ENCODE measurements at regions not wholly inside any gene's neighbourhood (a gene's known extent, or its start where the extent isn't known, plus 50 kb on each side); places are given as distances from the start of the nearest gene placed in this dataset.
A peak's percentile ranks its signal among the peaks of the same experiment; 100 is the strongest.

DNA sequence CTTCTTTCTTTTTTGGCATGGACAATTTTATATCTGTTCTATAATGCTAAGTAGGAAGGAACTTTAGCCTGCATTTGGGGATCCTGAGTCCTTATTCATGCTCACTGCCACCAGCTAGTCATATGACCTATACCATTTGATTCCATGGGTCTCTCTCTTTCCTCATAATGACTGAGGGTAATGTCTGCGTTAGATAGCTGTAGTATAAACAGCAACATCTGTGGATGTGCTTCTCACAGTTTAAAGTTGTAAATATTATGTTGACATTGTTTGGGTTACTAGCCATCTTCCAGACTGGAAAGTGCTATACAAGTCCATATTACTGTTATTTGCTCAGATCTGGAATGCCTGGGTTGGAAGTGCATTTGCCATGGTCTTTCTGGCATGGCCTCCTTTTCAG lies 274.9 kb upstream of the SEMA6D start:
- no peak for DNase-seq
- intact Hi-C loops (cut with DNase I), result no loop called here

DNA sequence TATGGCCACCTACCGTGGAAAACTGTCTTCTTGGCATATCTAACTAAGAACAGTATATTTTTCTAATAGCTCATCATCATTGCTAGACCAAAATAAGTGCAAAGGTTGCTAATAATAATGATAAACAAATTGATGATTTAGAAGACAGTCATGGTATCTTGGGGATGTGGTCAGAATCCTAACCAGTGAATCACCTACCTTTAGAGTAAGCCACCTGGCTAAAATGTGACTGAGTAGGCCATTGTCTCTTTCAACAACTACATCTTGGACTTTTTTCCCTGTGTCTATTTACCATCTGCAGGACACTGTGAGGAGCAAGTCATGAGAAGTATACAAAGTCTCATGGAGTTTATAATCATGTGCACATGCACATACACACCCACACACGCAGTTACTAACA lies 273.5 kb upstream of the SEMA6D start:
- no peak for DNase-seq
- intact Hi-C loops (cut with DNase I), result no loop called here

DNA sequence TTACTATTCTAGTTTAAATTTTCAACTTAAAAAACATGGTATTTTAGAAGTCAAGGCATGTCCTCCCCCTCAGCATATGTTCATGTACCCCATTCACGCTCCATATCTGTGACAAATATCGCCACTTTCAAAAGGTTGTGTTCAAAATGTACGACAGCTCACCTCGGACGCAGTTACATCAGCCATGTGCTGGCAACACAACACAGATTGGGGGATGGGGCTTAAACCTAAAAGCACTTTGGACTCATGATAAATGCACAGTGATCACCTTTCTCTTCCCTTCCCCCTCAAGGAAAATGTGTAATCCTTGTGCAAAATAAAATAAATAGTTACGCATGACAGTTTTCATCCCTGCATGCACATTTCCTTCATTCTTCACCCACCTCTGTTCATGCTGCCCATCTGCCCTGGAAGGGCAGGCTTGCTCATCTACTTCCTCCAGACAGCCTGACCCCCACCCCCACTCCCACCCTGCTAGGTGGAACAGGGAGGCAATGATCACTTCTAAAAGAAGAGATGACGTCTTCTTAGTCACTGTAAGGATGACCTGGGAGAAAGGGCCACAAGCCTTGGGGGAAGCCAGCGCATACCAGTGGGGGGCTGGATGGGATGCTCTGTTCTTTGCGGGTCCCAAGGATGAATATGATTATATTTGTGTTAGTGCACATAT lies 271.4 kb upstream of the SEMA6D start:
- DNase-seq, result peak in 1 of 10 donors; percentile 24
- intact Hi-C loops (cut with DNase I), result no loop called here

GRCh38 chr15:47460795-47461573 lies 256.3 kb upstream of the SEMA6D start:
- intact Hi-C loops (cut with DNase I), result no loop called here
- DNase-seq, result no peak

DNA sequence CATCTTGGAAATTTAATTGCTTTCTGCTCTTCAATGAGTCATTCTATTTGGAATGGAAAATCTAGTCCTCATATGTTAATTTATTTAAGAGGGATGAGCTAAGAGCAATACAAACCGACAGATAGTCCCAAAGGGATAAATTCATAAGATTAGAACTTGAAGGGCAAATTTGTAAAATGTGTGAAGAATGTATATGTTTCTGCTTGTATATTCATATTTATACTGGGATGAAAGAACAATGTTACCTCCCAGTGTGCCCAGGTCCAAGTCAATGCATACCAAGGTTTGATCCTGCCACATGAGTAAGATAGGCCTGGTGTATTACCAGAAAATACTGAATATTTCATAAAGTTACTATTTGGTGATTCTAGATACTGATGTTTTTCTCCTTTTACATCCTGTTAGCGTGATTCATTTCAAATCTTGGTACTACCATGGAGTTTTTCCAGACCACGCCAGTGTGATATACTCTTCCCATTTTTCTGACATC lies 255.6 kb upstream of the SEMA6D start:
- no peak for DNase-seq
- intact Hi-C loops (cut with DNase I), result no loop called here

- intact Hi-C loops (cut with DNase I), result no loop called here
- DNase-seq, result no peak
Measured at GRCh38 chr15:47466357-47466756, 250.9 kb upstream of the SEMA6D start.

DNA sequence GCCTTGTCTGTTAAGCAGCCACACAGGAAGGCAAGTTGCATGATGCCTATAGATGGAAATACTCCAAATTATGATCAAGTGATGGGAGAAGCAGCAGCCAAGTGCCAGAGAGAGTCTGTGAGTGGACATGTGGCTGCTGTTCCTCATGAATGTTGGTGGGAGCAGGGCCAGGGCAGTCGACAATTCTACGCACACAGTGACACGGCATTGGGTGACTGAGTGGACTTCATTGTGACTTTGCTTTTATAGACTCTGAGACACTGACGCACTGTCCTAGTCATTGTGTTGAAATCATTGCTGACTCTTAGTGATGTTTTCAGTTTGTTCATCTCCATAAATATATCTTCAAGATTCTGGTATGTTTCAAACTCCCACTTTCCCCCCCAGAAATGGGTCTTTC lies 246.3 kb upstream of the SEMA6D start:
- no peak for DNase-seq
- intact Hi-C loops (cut with DNase I), result loop anchor here (5.0 to 10.0 kb wide), 3 partner anchors 244 to 516 kb away; partner anchors contain the start of gene SEMA6D

GRCh38 chr15:47473106-47473725 lies 244.1 kb upstream of the SEMA6D start:
- no peak for DNase-seq
- intact Hi-C loops (cut with DNase I), result loop anchor here (5.0 to 10.0 kb wide), 3 partner anchors 242 to 514 kb away; partner anchors contain the start of gene SEMA6D

DNA sequence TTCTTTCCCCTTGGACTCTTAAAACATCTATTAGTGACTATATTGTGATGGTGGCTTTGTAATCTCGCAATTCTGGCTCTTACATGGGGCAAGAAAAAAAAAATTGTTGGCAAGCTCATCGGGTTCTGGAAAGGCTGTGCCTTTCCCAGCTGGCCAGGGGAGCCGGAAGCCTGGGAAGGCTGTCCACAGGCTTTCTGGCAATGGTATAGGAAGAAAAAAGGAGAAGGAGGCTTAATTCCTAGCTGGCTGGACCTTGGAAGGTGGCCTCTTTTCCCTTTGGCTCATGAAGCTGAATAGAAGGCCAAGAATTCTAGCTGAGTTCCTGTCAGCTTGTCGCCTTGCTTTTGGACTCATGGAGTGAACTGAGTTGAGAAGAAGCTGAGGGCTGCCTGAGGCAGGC lies 243.5 kb upstream of the SEMA6D start:
- DNase-seq, result peak in 3 of 10 donors; percentile 8 to 75 (median 73)
- intact Hi-C loops (cut with DNase I), result loop anchor here (5.0 to 10.0 kb wide), 3 partner anchors 241 to 513 kb away; partner anchors contain the start of gene SEMA6D

DNA sequence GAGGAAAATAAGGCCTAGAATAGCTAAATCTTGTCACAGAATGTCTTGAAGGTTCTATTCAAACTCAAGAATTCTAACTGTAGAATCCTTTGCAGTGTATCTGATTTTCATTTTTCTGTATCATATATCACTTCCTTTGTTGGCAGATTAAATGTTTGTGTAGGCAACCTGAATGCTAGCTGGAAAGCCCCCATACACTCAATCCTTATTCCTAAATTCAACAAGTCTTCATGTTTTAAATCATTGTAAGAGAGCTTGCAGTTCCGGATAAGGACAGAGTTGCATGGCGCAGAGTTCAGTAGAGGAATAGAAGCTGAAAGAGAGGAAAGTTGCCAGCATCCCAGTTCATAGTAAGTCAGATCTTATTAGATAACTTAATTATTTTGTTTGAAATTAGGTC lies 242.0 kb upstream of the SEMA6D start:
- no peak for DNase-seq
- intact Hi-C loops (cut with DNase I), result loop anchor here (10.0 kb wide), 2 partner anchors 239 to 281 kb away; partner anchors contain the start of gene SEMA6D

DNA sequence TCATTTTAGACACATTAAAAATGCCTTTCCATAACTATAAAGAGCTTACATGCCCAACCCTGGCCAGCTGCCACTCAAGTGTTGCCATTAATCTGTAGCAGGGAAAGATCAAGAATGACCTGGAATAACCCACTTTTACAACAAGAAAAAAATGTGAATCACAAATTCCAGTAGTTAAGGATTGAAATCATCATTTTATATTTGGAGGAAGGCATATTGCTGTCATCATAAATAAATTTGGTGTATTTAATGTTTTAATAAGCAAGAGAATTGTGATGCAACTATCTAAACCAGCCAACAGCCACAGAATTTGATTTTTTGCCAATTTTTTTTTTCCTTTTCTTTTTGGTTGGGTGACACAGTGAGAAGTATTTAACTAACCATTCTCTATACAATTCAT lies 240.0 kb upstream of the SEMA6D start:
- no peak for DNase-seq
- intact Hi-C loops (cut with DNase I), result loop anchor here (10.0 kb wide), 2 partner anchors 237 to 283 kb away; partner anchors contain the start of gene SEMA6D

- DNase-seq, result no peak
- intact Hi-C loops (cut with DNase I), result no loop called here
Measured at GRCh38 chr15:47484059-47484458, 233.2 kb upstream of the SEMA6D start.

- intact Hi-C loops (cut with DNase I), result no loop called here
- DNase-seq, result no peak
Measured at GRCh38 chr15:47484997-47485396, 232.3 kb upstream of the SEMA6D start.

DNA sequence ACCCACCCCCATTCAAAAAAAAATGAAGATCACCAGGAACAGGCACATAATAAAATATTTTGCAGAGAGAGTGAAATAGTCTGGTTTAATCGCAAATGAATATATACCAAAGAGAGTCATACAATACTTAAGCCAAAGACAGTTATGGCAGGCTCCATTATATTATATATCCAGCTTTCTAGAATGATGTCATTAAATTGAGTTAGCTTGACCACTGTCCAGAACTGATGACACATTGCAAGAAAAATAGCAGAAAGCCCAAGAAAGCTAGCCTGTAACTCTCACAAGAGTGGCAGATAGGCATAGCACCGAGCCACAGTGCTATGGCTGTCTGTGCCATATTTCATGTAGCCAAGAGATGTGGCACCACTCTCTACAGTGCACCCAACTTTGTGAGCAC lies 231.9 kb upstream of the SEMA6D start:
- intact Hi-C loops (cut with DNase I), result no loop called here
- DNase-seq, result no peak

GRCh38 chr15:47486040-47486439 lies 231.3 kb upstream of the SEMA6D start:
- DNase-seq, result no peak
- intact Hi-C loops (cut with DNase I), result no loop called here

GRCh38 chr15:47492195-47492594 lies 225.1 kb upstream of the SEMA6D start:
- DNase-seq, result no peak
- intact Hi-C loops (cut with DNase I), result no loop called here

DNA sequence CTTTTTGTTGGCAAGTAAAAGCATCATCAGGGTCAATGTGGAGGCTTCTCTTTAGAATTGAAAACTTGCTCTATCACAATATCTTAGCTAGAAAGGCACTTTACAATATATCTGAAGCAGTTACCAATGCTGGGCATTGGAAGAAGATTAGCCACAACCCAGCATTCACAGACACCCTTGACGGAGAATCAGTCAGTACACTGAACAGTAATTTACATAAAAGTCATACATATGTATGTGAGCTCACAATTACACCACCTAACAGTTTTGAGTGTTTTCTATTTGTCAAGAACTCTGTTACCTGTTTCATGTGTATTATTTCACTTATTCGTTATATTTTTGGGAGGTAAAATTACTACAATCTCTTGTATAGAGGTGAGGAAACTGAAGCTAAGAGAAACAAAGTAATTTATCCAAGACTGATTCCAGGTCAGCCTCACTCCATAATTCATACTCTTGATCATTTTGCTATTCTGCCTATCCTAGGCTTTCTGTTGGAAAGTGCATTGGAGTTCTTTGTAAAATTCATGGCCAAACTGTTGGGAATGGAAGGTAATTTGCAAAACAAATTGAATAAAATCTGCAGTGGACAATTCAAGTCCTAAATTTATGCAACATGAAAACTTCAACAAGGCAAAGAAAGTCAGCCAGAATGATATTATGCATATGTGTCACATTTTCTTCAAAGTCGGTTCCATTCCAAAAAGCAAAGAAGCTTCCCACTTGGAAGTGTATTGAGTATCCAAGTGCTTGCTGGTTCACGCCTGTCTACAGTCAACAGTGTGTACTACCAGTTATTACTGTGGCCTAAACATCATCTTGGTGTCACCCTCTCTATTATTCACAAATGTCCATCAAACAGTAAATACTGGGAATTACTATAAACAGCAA lies 223.7 kb upstream of the SEMA6D start:
- intact Hi-C loops (cut with DNase I), result no loop called here
- DNase-seq, result no peak

- intact Hi-C loops (cut with DNase I), result no loop called here
Measured at GRCh38 chr15:47496343-47497185, 220.7 kb upstream of the SEMA6D start.

DNA sequence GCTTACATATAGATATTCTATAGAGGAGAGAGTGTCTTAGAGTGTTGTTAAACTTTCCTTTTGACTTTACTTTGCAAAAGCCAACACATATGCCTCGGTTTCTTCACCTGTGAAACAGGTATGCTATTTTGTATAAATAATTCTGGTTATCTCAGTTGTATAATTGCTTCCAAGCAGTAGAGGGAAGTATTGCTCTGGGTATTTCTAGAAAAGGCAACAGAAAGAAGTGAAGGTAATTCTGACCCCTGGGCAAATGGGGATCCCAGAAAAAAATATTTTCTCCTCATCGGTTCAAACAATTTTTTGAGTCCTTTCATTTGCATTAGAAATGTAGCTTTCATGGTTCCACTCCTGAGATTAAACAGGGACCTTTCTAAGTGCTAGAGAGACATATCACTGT lies 216.5 kb upstream of the SEMA6D start:
- no peak for DNase-seq
- intact Hi-C loops (cut with DNase I), result no loop called here

More at GRCh38 chr15:47496343-47497185, 220.7 kb upstream of the SEMA6D start:
- no peak for DNase-seq

Data from posterior cingulate gyrus (tissue), 11 donors.